DND-41 (cell line): ENCODE measurements at regions not wholly inside any gene's neighbourhood (a gene's known extent, or its start where the extent isn't known, plus 50 kb on each side); places are given as distances from the start of the nearest gene placed in this dataset.

Experiments used
- EZH2 ChIP-seq: IDR thresholded peaks from 3 replicates; pipeline ENCODE4 v1.6.1; 2012; ENCODE audit warnings: borderline replicate concordance, low read depth, mild to moderate bottlenecking, moderate library complexity, low read length, inconsistent platforms; ENCODE audit not compliant: severe bottlenecking
- TF ChIP-seq, protein P1 (sequence below): IDR thresholded peaks from 2 replicates; pipeline ENCODE4 v1.5.1; 2012; ENCODE audit warnings: borderline replicate concordance, low read length, moderate library complexity, mild to moderate bottlenecking; ENCODE audit not compliant: poor library complexity, severe bottlenecking; ENCODE audit errors: extremely low read depth

DNA sequence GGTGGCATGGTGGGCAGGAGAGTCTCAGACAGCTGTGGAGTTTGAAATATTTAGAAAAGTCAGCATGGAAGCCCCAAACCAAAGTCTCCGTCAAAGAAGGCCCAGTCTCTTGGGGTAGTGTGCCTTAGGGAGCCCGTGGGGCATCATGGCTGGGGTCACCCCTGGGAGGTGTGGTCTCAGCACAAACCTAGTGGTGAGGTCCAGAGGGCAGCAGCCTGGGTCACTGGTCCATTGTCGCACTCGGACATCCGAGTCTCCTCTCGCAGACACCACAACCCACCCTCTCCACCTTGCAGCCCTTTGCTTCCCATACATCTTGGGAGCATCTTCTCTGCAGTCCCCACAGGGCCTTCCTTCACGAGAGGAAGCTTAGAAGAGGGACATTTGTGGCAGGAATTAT, 588.0 kb upstream of the TMEM132C start:
- TF ChIP-seq EZH2 = no peak
- TF ChIP-seq, protein P1, sequence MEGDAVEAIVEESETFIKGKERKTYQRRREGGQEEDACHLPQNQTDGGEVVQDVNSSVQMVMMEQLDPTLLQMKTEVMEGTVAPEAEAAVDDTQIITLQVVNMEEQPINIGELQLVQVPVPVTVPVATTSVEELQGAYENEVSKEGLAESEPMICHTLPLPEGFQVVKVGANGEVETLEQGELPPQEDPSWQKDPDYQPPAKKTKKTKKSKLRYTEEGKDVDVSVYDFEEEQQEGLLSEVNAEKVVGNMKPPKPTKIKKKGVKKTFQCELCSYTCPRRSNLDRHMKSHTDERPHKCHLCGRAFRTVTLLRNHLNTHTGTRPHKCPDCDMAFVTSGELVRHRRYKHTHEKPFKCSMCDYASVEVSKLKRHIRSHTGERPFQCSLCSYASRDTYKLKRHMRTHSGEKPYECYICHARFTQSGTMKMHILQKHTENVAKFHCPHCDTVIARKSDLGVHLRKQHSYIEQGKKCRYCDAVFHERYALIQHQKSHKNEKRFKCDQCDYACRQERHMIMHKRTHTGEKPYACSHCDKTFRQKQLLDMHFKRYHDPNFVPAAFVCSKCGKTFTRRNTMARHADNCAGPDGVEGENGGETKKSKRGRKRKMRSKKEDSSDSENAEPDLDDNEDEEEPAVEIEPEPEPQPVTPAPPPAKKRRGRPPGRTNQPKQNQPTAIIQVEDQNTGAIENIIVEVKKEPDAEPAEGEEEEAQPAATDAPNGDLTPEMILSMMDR = no peak
